GM12878 (cell line): ENCODE measurements at regions not wholly inside any gene's neighbourhood (a gene's known extent, or its start where the extent isn't known, plus 50 kb on each side); places are given as distances from the start of the nearest gene placed in this dataset.

ENCODE experiments used
- ATAC-seq: fragments of 200-7000 bp; cut with Tn5 transposase; 3 replicates; pipeline ENCODE4 v1.9.1; 2020; ENCODE audit warnings: mild to moderate bottlenecking, moderate library complexity
- BruUV-seq: library from RNA; stranded (reverse); fragments of 400-500 nt; replicated peaks from 2 replicates; lab custom pipeline; 2021; lab: Mats Ljungman, UMichigan
- CTCF ChIA-PET: fragments of 300-600 bp; sonication (Branson Sonifier 250); formaldehyde crosslinking; extraction: SDS; loops from one replicate; lab custom pipeline; 2021; ENCODE audit warnings: inconsistent platforms; lab: Yijun Ruan, JAX
- POLR2A ChIA-PET: fragments of 350-600 bp; formaldehyde crosslinking; extraction: SDS; loops from one replicate; lab custom pipeline; 2021; ENCODE audit warnings: inconsistent platforms; lab: Charles Lee
- RAD21 ChIA-PET: fragments of 300-600 bp; sonication (Branson Sonifier 250); formaldehyde crosslinking; loops from one replicate; lab custom pipeline; 2023; ENCODE audit warnings: antibody characterized with exemption; ENCODE audit not compliant: unreplicated experiment; lab: Charles Lee
- SMC1A ChIA-PET: fragments of 300-600 bp; sonication (Branson Sonifier 250); formaldehyde crosslinking; loops from one replicate; lab custom pipeline; 2023; ENCODE audit not compliant: unreplicated experiment, uncharacterized antibody; lab: Charles Lee
- DNase-seq: peaks from one replicate; pipeline ENCODE4 v3.0.0-alpha.2; 2011; ENCODE audit warnings: low read depth, low spot score
- FAIRE-seq: peaks from 3 replicates; lab custom pipeline; 2011; peaks lifted over from hg19 to GRCh38; lab: Jason Lieb, UNC
- H2AFZ ChIP-seq: 2 replicates; pipeline ENCODE4 v1.6.0; 2011; ENCODE audit warnings: low read depth, low read length, control low read depth; ENCODE audit not compliant: control insufficient read depth
- H3K27ac ChIP-seq: 2 replicates; pipeline ENCODE4 v1.5.1; 2011; ENCODE audit warnings: control low read depth; ENCODE audit not compliant: control insufficient read depth, insufficient read depth
- H3K27me3 ChIP-seq, 2 experiments: replicated peaks in 1 of 2; 2 replicates each; pipeline versions ENCODE4 v1.6.0 to v1.6.1; 2011; ENCODE audit warnings: low read length in 1 of 2; ENCODE audit not compliant: control insufficient read depth in 2 of 2, insufficient read depth in 2 of 2
- H3K36me3 ChIP-seq, 2 experiments: 2 replicates each; pipeline ENCODE4 v1.5.1; 2011; ENCODE audit warnings: low read length in 1 of 2; ENCODE audit not compliant: control insufficient read depth in 2 of 2, insufficient read depth in 2 of 2
- H3K4me1 ChIP-seq: 2 replicates; pipeline ENCODE4 v1.6.1; 2011; ENCODE audit warnings: mild to moderate bottlenecking, low read length, moderate library complexity, mixed read lengths; ENCODE audit not compliant: control insufficient read depth, insufficient read depth
- H3K4me2 ChIP-seq: 2 replicates; pipeline ENCODE4 v1.6.0; 2011; ENCODE audit warnings: control low read depth; ENCODE audit not compliant: control insufficient read depth, insufficient read depth
- H3K4me3 ChIP-seq: fragments of 200-600 bp; sonication (generic); 2 replicates; pipeline ENCODE4 v1.5.1; 2016
- H3K79me2 ChIP-seq: 2 replicates; pipeline ENCODE4 v1.6.0; 2011; ENCODE audit warnings: low read length; ENCODE audit not compliant: control insufficient read depth, insufficient read depth
- H3K9ac ChIP-seq: 2 replicates; pipeline ENCODE4 v1.8.0; 2011; ENCODE audit warnings: low read length, control low read depth, mixed read lengths; ENCODE audit not compliant: control insufficient read depth, insufficient read depth
- H3K9me3 ChIP-seq: replicated peaks from 3 replicates; pipeline ENCODE4 v1.5.1; 2011; ENCODE audit warnings: mild to moderate bottlenecking, low read length; ENCODE audit not compliant: control insufficient read depth, insufficient read depth
- H4K20me1 ChIP-seq: 2 replicates; pipeline ENCODE4 v1.6.0; 2011; ENCODE audit not compliant: control insufficient read depth, insufficient read depth
- BACH1 ChIP-seq: fragments of 450-650 bp; IDR thresholded peaks from 2 replicates; pipeline ENCODE4 v1.6.1; 2017; ENCODE audit warnings: mild to moderate bottlenecking, borderline replicate concordance
- CEBPB ChIP-seq, 2 experiments: fragments of 150-350 bp in 1 of 2; IDR thresholded peaks; 2 replicates each; pipeline ENCODE4 v1.6.1; 2012 to 2014; ENCODE audit warnings: low read depth in 2 of 2, low read length in 2 of 2, borderline replicate concordance in 1 of 2, inconsistent platforms in 1 of 2
- FOS ChIP-seq: IDR thresholded peaks from 3 replicates; pipeline ENCODE4 v1.6.1; 2011; ENCODE audit warnings: borderline replicate concordance; ENCODE audit not compliant: insufficient read length; ENCODE audit errors: extremely low read depth
- MYB ChIP-seq: fragments of 150-350 bp; IDR thresholded peaks from 2 replicates; pipeline ENCODE4 v1.6.1; 2014; ENCODE audit warnings: mild to moderate bottlenecking, low read depth, low read length, borderline replicate concordance
- PAX8 ChIP-seq: fragments of 450-650 bp; IDR thresholded peaks from 2 replicates; pipeline ENCODE4 v1.6.1; 2017; ENCODE audit warnings: mild to moderate bottlenecking, moderate library complexity
- PML ChIP-seq: IDR thresholded peaks from 2 replicates; pipeline ENCODE4 v1.6.1; 2012; ENCODE audit warnings: low read length, inconsistent platforms
- RAD21 ChIP-seq: IDR thresholded peaks from 2 replicates; pipeline ENCODE4 v1.6.1; 2011; ENCODE audit warnings: mild to moderate bottlenecking, low read depth, low read length, moderate library complexity; ENCODE audit not compliant: insufficient read depth
- SRF ChIP-seq, 2 experiments: IDR thresholded peaks; 2 replicates each; pipeline ENCODE4 v1.6.1; 2011; ENCODE audit warnings: low read depth in 2 of 2, low read length in 2 of 2, mild to moderate bottlenecking in 1 of 2, moderate library complexity in 1 of 2
- SUZ12 ChIP-seq: fragments of 200-600 bp; sonication (generic); IDR thresholded peaks from one replicate; pipeline ENCODE4 v1.6.1; 2018; ENCODE audit warnings: antibody characterized with exemption, mild to moderate bottlenecking; ENCODE audit not compliant: unreplicated experiment
- TAF1 ChIP-seq: IDR thresholded peaks from 2 replicates; pipeline ENCODE4 v1.6.1; 2011; ENCODE audit warnings: mild to moderate bottlenecking, low read depth, low read length, borderline replicate concordance
- ZZZ3 ChIP-seq: IDR thresholded peaks from 2 replicates; pipeline ENCODE4 v1.6.1; 2011; ENCODE audit warnings: low read depth; ENCODE audit not compliant: control insufficient read depth, insufficient read length
- WGBS: methylation state at CpG from one replicate; pipeline ENCODE4 v1.1.6; 2016; ENCODE audit warnings: low lambda C conversion rate; ENCODE audit not compliant: insufficient replicate concordance, insufficient coverage; ENCODE audit errors: missing lambda C conversion rate; 5-methylcytosine and 5-hydroxymethylcytosine counted together
- in situ Hi-C: fragments of 300-500 bp; cut with MboI; formaldehyde crosslinking; loops from 9 replicates; pipeline ENCODE4 v1.14.3; 2018; ENCODE audit warnings: mixed read lengths
- intact Hi-C: fragments of 100-400 bp; cut with micrococcal nuclease; formaldehyde crosslinking; loops from one replicate; pipeline ENCODE4 v1.14.2; 2022; ENCODE audit not compliant: unreplicated experiment
- TF ChIP-seq, protein P1 (sequence below): fragments of 450-650 bp; IDR thresholded peaks from 2 replicates; pipeline ENCODE4 v1.6.1; 2017; ENCODE audit warnings: low read depth, mild to moderate bottlenecking, moderate library complexity
- TF ChIP-seq, protein P2 (sequence below): IDR thresholded peaks from 2 replicates; pipeline ENCODE4 v1.6.1; 2012; ENCODE audit warnings: low read depth, low read length, improper control_type of control experiment
- TF ChIP-seq, protein P3 (sequence below): fragments of 450-650 bp; IDR thresholded peaks from 2 replicates; pipeline ENCODE4 v1.6.1; 2018; ENCODE audit warnings: mild to moderate bottlenecking, low read depth, moderate library complexity; ENCODE audit not compliant: partially characterized antibody
- TF ChIP-seq, protein P4 (sequence below): fragments of 450-650 bp; IDR thresholded peaks from 2 replicates; pipeline ENCODE4 v1.6.1; 2017; ENCODE audit warnings: antibody characterized with exemption, mild to moderate bottlenecking, moderate library complexity
- TF ChIP-seq, protein P5 (sequence below): IDR thresholded peaks from 2 replicates; pipeline ENCODE4 v1.6.1; 2012; ENCODE audit warnings: low read depth, low read length, improper control_type of control experiment

DNA sequence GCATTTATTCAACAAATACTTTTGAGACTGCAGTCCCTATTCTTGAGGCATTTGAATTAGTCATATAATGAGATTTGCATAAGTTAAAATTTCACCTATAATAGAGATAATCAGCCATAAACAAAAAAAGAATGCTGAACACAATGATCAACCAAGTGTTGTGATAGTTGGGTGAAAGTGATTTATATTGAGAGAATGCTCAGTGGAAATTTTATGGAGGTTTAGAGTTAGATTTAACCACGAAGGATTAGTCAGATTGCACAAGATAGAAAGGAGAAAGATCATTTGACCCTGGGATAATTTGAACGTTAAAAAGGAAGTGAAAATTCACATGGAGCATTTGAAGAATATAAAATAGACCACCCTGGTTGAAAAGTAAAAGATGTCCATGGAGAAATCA, 356.2 kb downstream of the NPR3 start:
- H3K79me2 ChIP-seq: no peaks in the 10 kb centered on the region
- no peak for DNase-seq
- no peaks in the 10 kb centered on the region for H4K20me1 ChIP-seq
- RAD21 ChIA-PET: no interaction called here
- 3% methylated on average over 2 of the region's 2 CpGs for WGBS
- H2AFZ ChIP-seq: no peak overlapping the region
- no peak overlapping the region for H3K4me2 ChIP-seq
- intact Hi-C loops: no loop called here
- no peak overlapping the region for H3K9ac ChIP-seq
- POLR2A ChIA-PET: no interaction called here
- no peaks in the 10 kb centered on the region for H3K36me3 ChIP-seq
- no peak for FAIRE-seq
- no peak overlapping the region for H3K4me3 ChIP-seq
- H3K4me1 ChIP-seq: no peaks in the 10 kb centered on the region
- no peaks in the 10 kb centered on the region for H3K27me3 ChIP-seq
- CTCF ChIA-PET: no interaction called here
- ATAC-seq: no peak
- SMC1A ChIA-PET: no interaction called here
- no TSS peak for BruUV-seq
- H3K27ac ChIP-seq: no peak overlapping the region
- H3K9me3 ChIP-seq: no peaks in the 10 kb centered on the region
- in situ Hi-C loops: no loop called here
- TF ChIP-seq CEBPB (IDR thresholded peaks at IDR 0.05; ENCODE audit: borderline replicate concordance in 1 of 2, low read depth in 2 of 2, low read length in 2 of 2): no peak
- TF ChIP-seq SUZ12: no peak
- TF ChIP-seq, protein P1, sequence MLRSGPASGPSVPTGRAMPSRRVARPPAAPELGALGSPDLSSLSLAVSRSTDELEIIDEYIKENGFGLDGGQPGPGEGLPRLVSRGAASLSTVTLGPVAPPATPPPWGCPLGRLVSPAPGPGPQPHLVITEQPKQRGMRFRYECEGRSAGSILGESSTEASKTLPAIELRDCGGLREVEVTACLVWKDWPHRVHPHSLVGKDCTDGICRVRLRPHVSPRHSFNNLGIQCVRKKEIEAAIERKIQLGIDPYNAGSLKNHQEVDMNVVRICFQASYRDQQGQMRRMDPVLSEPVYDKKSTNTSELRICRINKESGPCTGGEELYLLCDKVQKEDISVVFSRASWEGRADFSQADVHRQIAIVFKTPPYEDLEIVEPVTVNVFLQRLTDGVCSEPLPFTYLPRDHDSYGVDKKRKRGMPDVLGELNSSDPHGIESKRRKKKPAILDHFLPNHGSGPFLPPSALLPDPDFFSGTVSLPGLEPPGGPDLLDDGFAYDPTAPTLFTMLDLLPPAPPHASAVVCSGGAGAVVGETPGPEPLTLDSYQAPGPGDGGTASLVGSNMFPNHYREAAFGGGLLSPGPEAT: no peak
- TF ChIP-seq PML: no peak
- no peak for TF ChIP-seq FOS
- no peak for TF ChIP-seq SRF (IDR thresholded peaks at IDR 0.05; ENCODE audit: low read depth in 2 of 2, low read length in 2 of 2)
- no peak for TF ChIP-seq MYB
- TF ChIP-seq, protein P2, sequence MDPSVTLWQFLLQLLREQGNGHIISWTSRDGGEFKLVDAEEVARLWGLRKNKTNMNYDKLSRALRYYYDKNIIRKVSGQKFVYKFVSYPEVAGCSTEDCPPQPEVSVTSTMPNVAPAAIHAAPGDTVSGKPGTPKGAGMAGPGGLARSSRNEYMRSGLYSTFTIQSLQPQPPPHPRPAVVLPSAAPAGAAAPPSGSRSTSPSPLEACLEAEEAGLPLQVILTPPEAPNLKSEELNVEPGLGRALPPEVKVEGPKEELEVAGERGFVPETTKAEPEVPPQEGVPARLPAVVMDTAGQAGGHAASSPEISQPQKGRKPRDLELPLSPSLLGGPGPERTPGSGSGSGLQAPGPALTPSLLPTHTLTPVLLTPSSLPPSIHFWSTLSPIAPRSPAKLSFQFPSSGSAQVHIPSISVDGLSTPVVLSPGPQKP: no peak
- no peak for TF ChIP-seq BACH1
- TF ChIP-seq, protein P3, sequence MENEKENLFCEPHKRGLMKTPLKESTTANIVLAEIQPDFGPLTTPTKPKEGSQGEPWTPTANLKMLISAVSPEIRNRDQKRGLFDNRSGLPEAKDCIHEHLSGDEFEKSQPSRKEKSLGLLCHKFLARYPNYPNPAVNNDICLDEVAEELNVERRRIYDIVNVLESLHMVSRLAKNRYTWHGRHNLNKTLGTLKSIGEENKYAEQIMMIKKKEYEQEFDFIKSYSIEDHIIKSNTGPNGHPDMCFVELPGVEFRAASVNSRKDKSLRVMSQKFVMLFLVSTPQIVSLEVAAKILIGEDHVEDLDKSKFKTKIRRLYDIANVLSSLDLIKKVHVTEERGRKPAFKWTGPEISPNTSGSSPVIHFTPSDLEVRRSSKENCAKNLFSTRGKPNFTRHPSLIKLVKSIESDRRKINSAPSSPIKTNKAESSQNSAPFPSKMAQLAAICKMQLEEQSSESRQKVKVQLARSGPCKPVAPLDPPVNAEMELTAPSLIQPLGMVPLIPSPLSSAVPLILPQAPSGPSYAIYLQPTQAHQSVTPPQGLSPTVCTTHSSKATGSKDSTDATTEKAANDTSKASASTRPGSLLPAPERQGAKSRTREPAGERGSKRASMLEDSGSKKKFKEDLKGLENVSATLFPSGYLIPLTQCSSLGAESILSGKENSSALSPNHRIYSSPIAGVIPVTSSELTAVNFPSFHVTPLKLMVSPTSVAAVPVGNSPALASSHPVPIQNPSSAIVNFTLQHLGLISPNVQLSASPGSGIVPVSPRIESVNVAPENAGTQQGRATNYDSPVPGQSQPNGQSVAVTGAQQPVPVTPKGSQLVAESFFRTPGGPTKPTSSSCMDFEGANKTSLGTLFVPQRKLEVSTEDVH: no peak
- no peak for TF ChIP-seq RAD21
- TF ChIP-seq, protein P4, sequence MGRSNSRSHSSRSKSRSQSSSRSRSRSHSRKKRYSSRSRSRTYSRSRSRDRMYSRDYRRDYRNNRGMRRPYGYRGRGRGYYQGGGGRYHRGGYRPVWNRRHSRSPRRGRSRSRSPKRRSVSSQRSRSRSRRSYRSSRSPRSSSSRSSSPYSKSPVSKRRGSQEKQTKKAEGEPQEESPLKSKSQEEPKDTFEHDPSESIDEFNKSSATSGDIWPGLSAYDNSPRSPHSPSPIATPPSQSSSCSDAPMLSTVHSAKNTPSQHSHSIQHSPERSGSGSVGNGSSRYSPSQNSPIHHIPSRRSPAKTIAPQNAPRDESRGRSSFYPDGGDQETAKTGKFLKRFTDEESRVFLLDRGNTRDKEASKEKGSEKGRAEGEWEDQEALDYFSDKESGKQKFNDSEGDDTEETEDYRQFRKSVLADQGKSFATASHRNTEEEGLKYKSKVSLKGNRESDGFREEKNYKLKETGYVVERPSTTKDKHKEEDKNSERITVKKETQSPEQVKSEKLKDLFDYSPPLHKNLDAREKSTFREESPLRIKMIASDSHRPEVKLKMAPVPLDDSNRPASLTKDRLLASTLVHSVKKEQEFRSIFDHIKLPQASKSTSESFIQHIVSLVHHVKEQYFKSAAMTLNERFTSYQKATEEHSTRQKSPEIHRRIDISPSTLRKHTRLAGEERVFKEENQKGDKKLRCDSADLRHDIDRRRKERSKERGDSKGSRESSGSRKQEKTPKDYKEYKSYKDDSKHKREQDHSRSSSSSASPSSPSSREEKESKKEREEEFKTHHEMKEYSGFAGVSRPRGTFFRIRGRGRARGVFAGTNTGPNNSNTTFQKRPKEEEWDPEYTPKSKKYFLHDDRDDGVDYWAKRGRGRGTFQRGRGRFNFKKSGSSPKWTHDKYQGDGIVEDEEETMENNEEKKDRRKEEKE: no peak
- TF ChIP-seq ZZZ3: no peak
- no peak for TF ChIP-seq TAF1
- TF ChIP-seq, protein P5, sequence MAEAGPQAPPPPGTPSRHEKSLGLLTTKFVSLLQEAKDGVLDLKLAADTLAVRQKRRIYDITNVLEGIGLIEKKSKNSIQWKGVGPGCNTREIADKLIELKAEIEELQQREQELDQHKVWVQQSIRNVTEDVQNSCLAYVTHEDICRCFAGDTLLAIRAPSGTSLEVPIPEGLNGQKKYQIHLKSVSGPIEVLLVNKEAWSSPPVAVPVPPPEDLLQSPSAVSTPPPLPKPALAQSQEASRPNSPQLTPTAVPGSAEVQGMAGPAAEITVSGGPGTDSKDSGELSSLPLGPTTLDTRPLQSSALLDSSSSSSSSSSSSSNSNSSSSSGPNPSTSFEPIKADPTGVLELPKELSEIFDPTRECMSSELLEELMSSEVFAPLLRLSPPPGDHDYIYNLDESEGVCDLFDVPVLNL: no peak
- no peak for TF ChIP-seq PAX8
